ENCODE measurements at regions not wholly inside any gene's neighbourhood (a gene's known extent, or its start where the extent isn't known, plus 50 kb on each side); places are given as distances from the start of the nearest gene placed in this dataset.

DNA sequence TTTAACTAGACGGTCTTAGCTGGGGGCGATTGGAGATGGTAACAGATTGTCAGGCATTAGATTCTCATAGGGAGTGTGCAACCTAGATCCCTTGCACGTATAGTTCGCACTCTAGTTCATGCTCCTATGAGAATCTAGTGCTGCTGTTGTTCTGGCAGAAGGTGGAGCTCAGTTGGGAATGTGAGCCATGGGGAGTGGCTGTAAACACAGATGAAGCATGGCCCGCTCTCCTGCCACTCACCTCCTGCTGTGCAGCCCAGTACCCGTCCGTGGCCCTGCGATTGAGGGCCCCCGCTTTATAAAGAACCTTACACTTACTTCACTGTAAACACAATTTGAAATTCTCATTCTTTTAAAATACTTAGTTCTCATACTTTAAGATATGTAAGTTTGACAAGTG lies 339.4 kb downstream of the CDH26 start:
- H3K9me3 ChIP-seq = no peaks in the 10 kb centered on the region
- POLR2A ChIA-PET = no interaction called here
- no peaks in the 10 kb centered on the region for H3K36me3 ChIP-seq (replicated peaks in 1 of 2; ENCODE audit: control insufficient read depth in 1 of 2, insufficient read depth in 2 of 2, low read length in 1 of 2)
- no peaks in the 10 kb centered on the region for H3K79me2 ChIP-seq (ENCODE audit: insufficient read depth)
- H3K27me3 ChIP-seq (ENCODE audit: insufficient read depth) = no peaks in the 10 kb centered on the region
- no peak overlapping the region for H3K4me2 ChIP-seq
- CTCF ChIA-PET = interaction anchor here (1.1 kb wide), 1 partner anchor 26 kb away, joined by 3 read pairs; no protein-coding TSS in a partner anchor
- no peaks in the 10 kb centered on the region for H3K4me1 ChIP-seq (ENCODE audit: control insufficient read depth in 1 of 2, insufficient read depth in 2 of 2, low read depth in 1 of 2, low read length in 1 of 2)
- H3K9ac ChIP-seq = no peak overlapping the region
- 52% methylated on average over 8 of the region's 9 CpGs for WGBS (ENCODE audit: low lambda C conversion rate)
- no peaks in the 10 kb centered on the region for H4K20me1 ChIP-seq (ENCODE audit: insufficient read depth)
- H3K9me2 ChIP-seq = no peaks in the 10 kb centered on the region
- H3K4me3 ChIP-seq (ENCODE audit: low read depth in 2 of 2, low read length in 1 of 2) = no peak overlapping the region
- no peaks in the 10 kb centered on the region for H3F3A ChIP-seq (replicated peaks; ENCODE audit: insufficient read depth)
- H3K27ac ChIP-seq (ENCODE audit: low read depth in 2 of 2, low read length in 1 of 2) = no peak overlapping the region
- TF ChIP-seq RXRA (IDR thresholded peaks at IDR 0.05; ENCODE audit: borderline replicate concordance, low read depth) (no peak), FOXJ3 (CRISPR knock-in tag; IDR thresholded peaks at IDR 0.05) (no peak)
- TF ChIP-seq, protein P1, sequence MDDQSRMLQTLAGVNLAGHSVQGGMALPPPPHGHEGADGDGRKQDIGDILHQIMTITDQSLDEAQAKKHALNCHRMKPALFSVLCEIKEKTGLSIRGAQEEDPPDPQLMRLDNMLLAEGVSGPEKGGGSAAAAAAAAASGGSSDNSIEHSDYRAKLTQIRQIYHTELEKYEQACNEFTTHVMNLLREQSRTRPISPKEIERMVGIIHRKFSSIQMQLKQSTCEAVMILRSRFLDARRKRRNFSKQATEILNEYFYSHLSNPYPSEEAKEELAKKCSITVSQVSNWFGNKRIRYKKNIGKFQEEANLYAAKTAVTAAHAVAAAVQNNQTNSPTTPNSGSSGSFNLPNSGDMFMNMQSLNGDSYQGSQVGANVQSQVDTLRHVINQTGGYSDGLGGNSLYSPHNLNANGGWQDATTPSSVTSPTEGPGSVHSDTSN (IDR thresholded peaks at IDR 0.05) = no peak
- H2AFZ ChIP-seq (ENCODE audit: low read depth) = no peak overlapping the region
- DNase-seq = no peak

DNA sequence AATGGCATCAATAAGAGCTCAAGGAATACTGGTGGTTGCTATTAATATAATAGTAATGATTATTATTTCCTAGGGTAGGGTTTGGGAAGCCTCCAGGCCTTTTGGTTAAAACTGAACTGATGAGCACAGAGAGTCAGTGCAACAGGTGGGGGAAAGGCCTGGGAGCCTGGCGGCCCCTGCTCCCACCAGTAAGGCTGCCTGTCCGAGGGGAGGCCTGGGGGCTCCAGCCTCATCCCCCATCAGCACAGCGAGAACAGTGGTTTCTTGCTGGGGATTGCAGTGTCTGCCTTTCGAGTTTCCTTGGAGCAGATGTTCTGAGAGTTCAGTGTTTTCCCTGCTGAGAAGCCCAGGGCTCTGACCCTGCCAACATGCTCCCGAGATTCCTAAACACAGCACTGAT lies 340.4 kb downstream of the CDH26 start:
- Histone ChIP-seq H3K4me1 (ENCODE audit: control insufficient read depth in 1 of 2, insufficient read depth in 2 of 2, low read depth in 1 of 2, low read length in 1 of 2) (no peaks in the 10 kb centered on the region), H3K9me3 (no peaks in the 10 kb centered on the region), H3K79me2 (ENCODE audit: insufficient read depth) (no peaks in the 10 kb centered on the region), H3K27ac (ENCODE audit: low read depth in 2 of 2, low read length in 1 of 2) (no peak overlapping the region), H3K9ac (no peak overlapping the region), H4K20me1 (ENCODE audit: insufficient read depth) (no peaks in the 10 kb centered on the region), H3K36me3 (replicated peaks in 1 of 2; ENCODE audit: control insufficient read depth in 1 of 2, insufficient read depth in 2 of 2, low read length in 1 of 2) (no peaks in the 10 kb centered on the region), H3K9me2 (no peaks in the 10 kb centered on the region), H3K4me3 (ENCODE audit: low read depth in 2 of 2, low read length in 1 of 2) (no peak overlapping the region), H3F3A (replicated peaks; ENCODE audit: insufficient read depth) (no peaks in the 10 kb centered on the region), H3K27me3 (ENCODE audit: insufficient read depth) (no peaks in the 10 kb centered on the region), H2AFZ (ENCODE audit: low read depth) (no peak overlapping the region), H3K4me2 (no peak overlapping the region)
- TF ChIP-seq MEF2A (IDR thresholded peaks at IDR 0.05; ENCODE audit: borderline replicate concordance, low read depth) (no peak), JUND (IDR thresholded peaks at IDR 0.05) (no peak), EZH2phosphoT487 (IDR thresholded peaks at IDR 0.05; ENCODE audit: borderline replicate concordance, low read depth) (no peak), RXRA (IDR thresholded peaks at IDR 0.05; ENCODE audit: borderline replicate concordance, low read depth) (no peak), SMC3 (IDR thresholded peaks at IDR 0.05; ENCODE audit: low read depth, low read length) (no peak)
- TF ChIP-seq, protein P2, sequence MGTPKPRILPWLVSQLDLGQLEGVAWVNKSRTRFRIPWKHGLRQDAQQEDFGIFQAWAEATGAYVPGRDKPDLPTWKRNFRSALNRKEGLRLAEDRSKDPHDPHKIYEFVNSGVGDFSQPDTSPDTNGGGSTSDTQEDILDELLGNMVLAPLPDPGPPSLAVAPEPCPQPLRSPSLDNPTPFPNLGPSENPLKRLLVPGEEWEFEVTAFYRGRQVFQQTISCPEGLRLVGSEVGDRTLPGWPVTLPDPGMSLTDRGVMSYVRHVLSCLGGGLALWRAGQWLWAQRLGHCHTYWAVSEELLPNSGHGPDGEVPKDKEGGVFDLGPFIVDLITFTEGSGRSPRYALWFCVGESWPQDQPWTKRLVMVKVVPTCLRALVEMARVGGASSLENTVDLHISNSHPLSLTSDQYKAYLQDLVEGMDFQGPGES (IDR thresholded peaks at IDR 0.05; ENCODE audit: low read depth, low read length) = no peak
- WGBS (ENCODE audit: low lambda C conversion rate) = 21% methylated on average over 2 of the region's 5 CpGs
- ChIA-PET POLR2A (no interaction called here), CTCF (interaction anchor here (1.0 to 1.1 kb wide), 2 partner anchors 27 to 99 kb away, joined by 3 to 5 read pairs; no protein-coding TSS in a partner anchor)
- DNase-seq = no peak

DNA sequence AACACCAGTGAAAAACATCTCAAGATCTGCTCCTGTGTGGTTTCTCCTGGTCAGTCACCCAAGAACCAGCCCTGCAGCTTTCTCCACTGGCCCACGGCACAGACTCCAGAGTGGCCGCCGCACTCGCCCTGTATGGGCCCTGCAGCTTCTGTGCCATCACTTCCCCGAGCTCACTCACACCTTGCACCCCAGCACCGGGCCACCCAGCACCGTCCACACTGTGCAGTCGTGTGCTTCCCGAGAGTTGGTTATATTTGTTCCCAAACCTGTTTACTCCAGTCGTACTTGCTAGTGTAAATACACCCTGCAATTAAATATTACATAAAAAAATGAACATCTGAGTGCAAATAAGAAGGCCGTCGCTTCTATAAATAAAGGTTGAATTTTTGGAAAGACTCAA lies 341.7 kb downstream of the CDH26 start:
- H2AFZ ChIP-seq (ENCODE audit: low read depth) = no peak overlapping the region
- TF ChIP-seq SIN3A (IDR thresholded peaks at IDR 0.05; ENCODE audit: borderline replicate concordance, low read depth, low read length) (no peak), YY1 (IDR thresholded peaks at IDR 0.05; ENCODE audit: low read depth) (no peak), RAD21 (IDR thresholded peaks at IDR 0.05; ENCODE audit: low read length) (no peak), SMC3 (IDR thresholded peaks at IDR 0.05; ENCODE audit: low read depth, low read length) (no peak), GATA2 (CRISPR knock-in tag; IDR thresholded peaks at IDR 0.05) (no peak)
- TF ChIP-seq, protein P3, sequence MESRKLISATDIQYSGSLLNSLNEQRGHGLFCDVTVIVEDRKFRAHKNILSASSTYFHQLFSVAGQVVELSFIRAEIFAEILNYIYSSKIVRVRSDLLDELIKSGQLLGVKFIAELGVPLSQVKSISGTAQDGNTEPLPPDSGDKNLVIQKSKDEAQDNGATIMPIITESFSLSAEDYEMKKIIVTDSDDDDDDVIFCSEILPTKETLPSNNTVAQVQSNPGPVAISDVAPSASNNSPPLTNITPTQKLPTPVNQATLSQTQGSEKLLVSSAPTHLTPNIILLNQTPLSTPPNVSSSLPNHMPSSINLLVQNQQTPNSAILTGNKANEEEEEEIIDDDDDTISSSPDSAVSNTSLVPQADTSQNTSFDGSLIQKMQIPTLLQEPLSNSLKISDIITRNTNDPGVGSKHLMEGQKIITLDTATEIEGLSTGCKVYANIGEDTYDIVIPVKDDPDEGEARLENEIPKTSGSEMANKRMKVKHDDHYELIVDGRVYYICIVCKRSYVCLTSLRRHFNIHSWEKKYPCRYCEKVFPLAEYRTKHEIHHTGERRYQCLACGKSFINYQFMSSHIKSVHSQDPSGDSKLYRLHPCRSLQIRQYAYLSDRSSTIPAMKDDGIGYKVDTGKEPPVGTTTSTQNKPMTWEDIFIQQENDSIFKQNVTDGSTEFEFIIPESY (IDR thresholded peaks at IDR 0.05; ENCODE audit: borderline replicate concordance, low read depth) = no peak
- ChIA-PET POLR2A (no interaction called here), CTCF (no interaction called here)
- H3K79me2 ChIP-seq (ENCODE audit: insufficient read depth) = no peaks in the 10 kb centered on the region
- no peaks in the 10 kb centered on the region for H4K20me1 ChIP-seq (ENCODE audit: insufficient read depth)
- H3K27ac ChIP-seq (ENCODE audit: low read depth in 2 of 2, low read length in 1 of 2) = no peak overlapping the region
- H3K27me3 ChIP-seq (ENCODE audit: insufficient read depth) = no peaks in the 10 kb centered on the region
- no peak overlapping the region for H3K9ac ChIP-seq
- H3K36me3 ChIP-seq (replicated peaks in 1 of 2; ENCODE audit: control insufficient read depth in 1 of 2, insufficient read depth in 2 of 2, low read length in 1 of 2) = no peaks in the 10 kb centered on the region
- H3F3A ChIP-seq (replicated peaks; ENCODE audit: insufficient read depth) = no peaks in the 10 kb centered on the region
- no peaks in the 10 kb centered on the region for H3K4me1 ChIP-seq (ENCODE audit: control insufficient read depth in 1 of 2, insufficient read depth in 2 of 2, low read depth in 1 of 2, low read length in 1 of 2)
- no peak overlapping the region for H3K4me2 ChIP-seq
- H3K9me3 ChIP-seq = no peaks in the 10 kb centered on the region
- no peak for DNase-seq
- 49% methylated on average over 12 of the region's 12 CpGs for WGBS (ENCODE audit: low lambda C conversion rate)
- H3K9me2 ChIP-seq = no peaks in the 10 kb centered on the region
- H3K4me3 ChIP-seq (ENCODE audit: low read depth in 2 of 2, low read length in 1 of 2) = no peak overlapping the region

All from SK-N-SH (cell line).